ENCODE measurements at regions not wholly inside any gene's neighbourhood (a gene's known extent, or its start where the extent isn't known, plus 50 kb on each side); places are given as distances from the start of the nearest gene placed in this dataset.
"Not testable (repeated sequence)": the region's sequence is repeated elsewhere in the genome, so short reads cannot be mapped to it uniquely, and the experiment has no call there.

GRCh38 chrX:67213686-67214085 is 330.1 kb upstream of the AR start:
- H3K9me1 ChIP-seq (replicated peaks; ENCODE audit: control insufficient read depth, extremely low read depth, insufficient read depth, low read length); H3K4me1 ChIP-seq (ENCODE audit: control insufficient read depth, extremely low read depth, insufficient read depth, low read length); H3K4me2 ChIP-seq (ENCODE audit: insufficient read depth, low read length); dilution Hi-C loops (cut with MboI; ENCODE audit: extremely low pct_ligation_motif_present, low sequenced_read_pairs); H2AFZ ChIP-seq (ENCODE audit: low read depth, low read length); H3K9ac ChIP-seq (replicated peaks; ENCODE audit: extremely low read depth, insufficient read depth, low read length); H4K20me1 ChIP-seq (replicated peaks; ENCODE audit: control insufficient read depth, extremely low read depth, insufficient read depth, low read length); CTCF ChIA-PET; H3K79me2 ChIP-seq (ENCODE audit: control insufficient read depth, insufficient read depth, low read length); H3K9me3 ChIP-seq (replicated peaks; ENCODE audit: control insufficient read depth, insufficient read depth, low read length); intact Hi-C loops (cut with micrococcal nuclease); BruUV-seq (replicated peaks); POLR2A ChIA-PET; H3K27me3 ChIP-seq (ENCODE audit: control insufficient read depth in 2 of 2, insufficient read depth in 2 of 2, low read length in 2 of 2); H3K36me3 ChIP-seq (ENCODE audit: control insufficient read depth in 2 of 2, extremely low read depth in 1 of 2, insufficient read depth in 2 of 2, low read length in 2 of 2); H3K27ac ChIP-seq (ENCODE audit: insufficient read depth, low read depth, low read length); FAIRE-seq; DNase-seq (ENCODE audit: low read depth, low spot score); H3K4me3 ChIP-seq (replicated peaks in 1 of 3; ENCODE audit: insufficient read depth in 1 of 3, low read depth in 1 of 3, low read length in 3 of 3): not testable (repeated sequence)

- TF ChIP-seq POLR2A (IDR thresholded peaks at IDR 0.05; ENCODE audit: low read depth, low read length) (no peak), JUN (IDR thresholded peaks at IDR 0.05; ENCODE audit: borderline replicate concordance, insufficient read depth, insufficient read length, low read depth) (no peak)
- DNase-seq (ENCODE audit: low read depth, low spot score) (no peak), FAIRE-seq (no peak)
- no peaks in the 10 kb centered on the region for H3K36me3 ChIP-seq (ENCODE audit: control insufficient read depth in 2 of 2, extremely low read depth in 1 of 2, insufficient read depth in 2 of 2, low read length in 2 of 2)
- no peak overlapping the region for H3K4me3 ChIP-seq (replicated peaks in 1 of 3; ENCODE audit: insufficient read depth in 1 of 3, low read depth in 1 of 3, low read length in 3 of 3)
- no peaks in the 10 kb centered on the region for H3K4me1 ChIP-seq (ENCODE audit: control insufficient read depth, extremely low read depth, insufficient read depth, low read length)
- intact Hi-C loops (cut with micrococcal nuclease) (no loop called here), dilution Hi-C loops (cut with MboI; ENCODE audit: extremely low pct_ligation_motif_present, low sequenced_read_pairs) (no loop called here)
- H3K27ac ChIP-seq (ENCODE audit: insufficient read depth, low read depth, low read length): no peak overlapping the region
- H3K9me3 ChIP-seq (replicated peaks; ENCODE audit: control insufficient read depth, insufficient read depth, low read length): no peaks in the 10 kb centered on the region
- CTCF ChIA-PET: no interaction called here
- H3K4me2 ChIP-seq (ENCODE audit: insufficient read depth, low read length): no peak overlapping the region
- no peak overlapping the region for H2AFZ ChIP-seq (ENCODE audit: low read depth, low read length)
- no peaks in the 10 kb centered on the region for H4K20me1 ChIP-seq (replicated peaks; ENCODE audit: control insufficient read depth, extremely low read depth, insufficient read depth, low read length)
- no peaks in the 10 kb centered on the region for H3K9me1 ChIP-seq (replicated peaks; ENCODE audit: control insufficient read depth, extremely low read depth, insufficient read depth, low read length)
- POLR2A ChIA-PET: no interaction called here
- no peaks in the 10 kb centered on the region for H3K27me3 ChIP-seq (ENCODE audit: control insufficient read depth in 2 of 2, insufficient read depth in 2 of 2, low read length in 2 of 2)
- no peaks in the 10 kb centered on the region for H3K79me2 ChIP-seq (ENCODE audit: control insufficient read depth, insufficient read depth, low read length)
- H3K9ac ChIP-seq (replicated peaks; ENCODE audit: extremely low read depth, insufficient read depth, low read length): no peak overlapping the region
- BruUV-seq (replicated peaks): no TSS peak
These were observed 335.9 kb upstream of the AR start for GRCh38 chrX:67207912-67208311.

GRCh38 chrX:67159437-67159836 is 384.4 kb upstream of the AR start:
- FAIRE-seq (no peak), DNase-seq (ENCODE audit: low read depth, low spot score) (no peak)
- no peaks in the 10 kb centered on the region for H3K9me1 ChIP-seq (replicated peaks; ENCODE audit: control insufficient read depth, extremely low read depth, insufficient read depth, low read length)
- H3K9me3 ChIP-seq (replicated peaks; ENCODE audit: control insufficient read depth, insufficient read depth, low read length): no peaks in the 10 kb centered on the region
- H3K9ac ChIP-seq (replicated peaks; ENCODE audit: extremely low read depth, insufficient read depth, low read length): no peak overlapping the region
- CTCF ChIA-PET: no interaction called here
- no TSS peak for BruUV-seq (replicated peaks)
- dilution Hi-C loops (cut with MboI; ENCODE audit: extremely low pct_ligation_motif_present, low sequenced_read_pairs) (no loop called here), intact Hi-C loops (cut with micrococcal nuclease) (no loop called here)
- no peak for TF ChIP-seq EZH2 (IDR thresholded peaks at IDR 0.05; ENCODE audit: borderline replicate concordance, low read depth, low read length, severe bottlenecking)
- no peak for TF ChIP-seq CTCF (IDR thresholded peaks at IDR 0.05; ENCODE audit: extremely low read depth in 1 of 2, insufficient read depth in 1 of 2, low read depth in 1 of 2, low read length in 2 of 2)
- no peak for TF ChIP-seq POLR2A (IDR thresholded peaks at IDR 0.05; ENCODE audit: low read depth, low read length)
- no peak for TF ChIP-seq GATA2 (IDR thresholded peaks at IDR 0.05; ENCODE audit: insufficient read depth, insufficient read length, low read depth, low read length)
- TF ChIP-seq FOS (IDR thresholded peaks at IDR 0.05; ENCODE audit: borderline replicate concordance, insufficient read depth, low read length): no peak
- no peak for TF ChIP-seq POLR2AphosphoS5 (IDR thresholded peaks at IDR 0.05; ENCODE audit: insufficient read depth, low read depth, low read length)
- no peak for TF ChIP-seq MYC (IDR thresholded peaks at IDR 0.05; ENCODE audit: low read depth, low read length)
- no peak for TF ChIP-seq MAX (IDR thresholded peaks at IDR 0.05; ENCODE audit: insufficient read depth, insufficient read length)
- TF ChIP-seq JUN (IDR thresholded peaks at IDR 0.05; ENCODE audit: borderline replicate concordance, insufficient read depth, insufficient read length, low read depth): no peak
- POLR2A ChIA-PET: no interaction called here
- H3K79me2 ChIP-seq (ENCODE audit: control insufficient read depth, insufficient read depth, low read length): no peaks in the 10 kb centered on the region
- no peaks in the 10 kb centered on the region for H3K27me3 ChIP-seq (ENCODE audit: control insufficient read depth in 2 of 2, insufficient read depth in 2 of 2, low read length in 2 of 2)
- no peaks in the 10 kb centered on the region for H3K36me3 ChIP-seq (ENCODE audit: control insufficient read depth in 2 of 2, extremely low read depth in 1 of 2, insufficient read depth in 2 of 2, low read length in 2 of 2)
- H3K4me2 ChIP-seq (ENCODE audit: insufficient read depth, low read length): no peak overlapping the region
- H3K4me3 ChIP-seq (replicated peaks in 1 of 3; ENCODE audit: insufficient read depth in 1 of 3, low read depth in 1 of 3, low read length in 3 of 3): no peak overlapping the region
- H4K20me1 ChIP-seq (replicated peaks; ENCODE audit: control insufficient read depth, extremely low read depth, insufficient read depth, low read length): no peaks in the 10 kb centered on the region
- no peak overlapping the region for H3K27ac ChIP-seq (ENCODE audit: insufficient read depth, low read depth, low read length)
- no peak overlapping the region for H2AFZ ChIP-seq (ENCODE audit: low read depth, low read length)
- no peaks in the 10 kb centered on the region for H3K4me1 ChIP-seq (ENCODE audit: control insufficient read depth, extremely low read depth, insufficient read depth, low read length)
